Cerebellar cortex (tissue), 1 donor: ENCODE measurements at regions not wholly inside any gene's neighbourhood (a gene's known extent, or its start where the extent isn't known, plus 50 kb on each side); places are given as distances from the start of the nearest gene placed in this dataset.

Experiments used
- DNase-seq: peaks from one replicate; pipeline ENCODE4 v3.0.0-alpha.2; 2015; ENCODE audit warnings: low spot score

- no peak for DNase-seq
Observed at GRCh38 chr9:119829186-119829585, 460.0 kb upstream of the BRINP1 start.

- no peak for DNase-seq
Observed at GRCh38 chr9:119827526-119827925, 458.3 kb upstream of the BRINP1 start.

DNA sequence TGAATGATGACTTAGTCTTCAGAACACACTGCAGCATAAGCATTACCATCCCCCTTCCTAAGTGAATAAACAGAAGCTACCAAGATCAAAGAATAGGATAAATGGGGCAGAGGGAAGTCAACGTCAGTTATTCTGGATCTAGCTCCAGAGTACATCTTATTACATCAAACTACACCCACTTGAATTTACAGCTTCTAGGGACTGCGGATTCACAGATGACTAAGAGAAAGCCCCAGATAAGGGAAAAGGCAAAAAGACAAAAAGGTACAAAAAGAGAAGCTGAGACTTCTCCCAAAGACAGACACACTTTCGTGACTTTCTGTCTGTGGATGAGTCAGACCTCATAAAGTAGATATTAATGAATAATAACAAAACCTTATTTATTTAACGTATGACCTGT is 457.9 kb upstream of the BRINP1 start:
- DNase-seq, result no peak

DNA sequence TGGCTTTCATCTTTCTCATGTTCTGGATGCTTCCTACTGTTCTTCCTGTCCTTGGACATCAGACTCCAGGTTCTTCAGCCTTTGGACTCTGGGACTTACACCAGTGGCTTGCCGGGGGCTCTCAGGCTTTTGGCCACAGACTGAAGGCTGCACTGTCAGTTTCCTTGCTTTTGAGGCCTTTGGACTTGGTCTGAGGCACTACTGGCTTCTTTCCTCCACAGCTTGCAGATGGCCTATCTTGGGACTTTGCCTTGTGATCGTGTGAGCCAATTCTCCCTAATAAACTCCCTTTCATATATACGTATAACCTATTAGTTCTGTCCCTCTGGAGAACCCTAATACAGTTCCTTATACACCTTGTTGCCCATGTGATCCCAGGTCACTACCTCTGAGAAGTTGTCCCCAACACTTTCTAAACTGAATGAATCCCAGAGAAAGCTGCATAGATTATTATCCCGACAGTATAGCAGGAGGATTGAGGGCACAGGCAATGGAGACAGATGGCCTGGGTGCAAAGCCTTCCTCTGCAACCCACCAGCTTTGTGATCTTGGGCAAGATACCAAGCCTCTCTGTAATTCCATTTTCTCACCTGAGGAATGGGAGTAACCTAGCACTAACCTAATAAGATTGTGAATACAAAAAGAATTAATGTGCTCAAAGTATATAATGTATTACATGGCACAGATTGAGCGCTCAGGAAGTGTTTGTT is 449.6 kb upstream of the BRINP1 start:
- peak; percentile 80 for DNase-seq

GRCh38 chr9:119810645-119811429 is 441.6 kb upstream of the BRINP1 start:
- no peak for DNase-seq

DNA sequence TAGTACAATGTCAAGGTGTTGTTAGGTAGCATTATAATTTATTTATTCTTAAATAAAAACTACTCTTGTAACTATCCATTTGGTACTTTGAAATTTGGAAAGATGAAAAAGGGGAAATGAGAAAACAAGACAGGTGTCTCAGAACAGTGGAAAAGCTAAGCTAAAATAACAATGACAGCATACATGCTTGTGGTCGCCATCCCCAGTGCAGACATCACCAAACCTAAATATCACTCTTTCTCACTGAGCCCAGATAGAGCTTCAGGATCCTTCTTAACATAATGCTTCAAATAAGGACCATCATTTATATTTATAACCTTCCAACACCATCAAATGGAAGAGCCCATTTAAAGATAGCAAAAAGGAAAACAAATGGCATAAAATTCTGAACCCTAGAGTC is 434.4 kb upstream of the BRINP1 start:
- DNase-seq, result no peak

DNA sequence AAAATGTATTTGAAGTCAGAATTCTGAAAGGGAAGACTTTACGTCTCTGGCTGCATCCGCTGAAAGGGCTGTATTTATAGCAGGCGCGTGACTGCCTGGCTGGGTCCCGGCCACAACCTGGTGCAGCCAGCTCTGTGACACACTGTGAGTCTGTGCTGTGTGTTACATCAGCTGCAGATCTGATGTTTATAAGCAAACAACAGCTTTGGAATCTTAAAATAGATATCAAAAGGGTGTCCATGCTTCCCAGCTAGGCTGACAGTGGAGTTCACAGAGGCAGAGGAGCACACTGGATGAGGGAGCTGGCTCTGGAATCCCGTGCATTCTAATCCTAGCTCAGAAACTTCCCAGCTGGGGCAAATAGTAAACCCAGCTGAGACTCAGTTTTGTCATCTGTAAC is 433.4 kb upstream of the BRINP1 start:
- DNase-seq, result peak; percentile 41

- DNase-seq, result peak; percentile 3
Observed at GRCh38 chr9:119802133-119802532, 432.9 kb upstream of the BRINP1 start.

DNA sequence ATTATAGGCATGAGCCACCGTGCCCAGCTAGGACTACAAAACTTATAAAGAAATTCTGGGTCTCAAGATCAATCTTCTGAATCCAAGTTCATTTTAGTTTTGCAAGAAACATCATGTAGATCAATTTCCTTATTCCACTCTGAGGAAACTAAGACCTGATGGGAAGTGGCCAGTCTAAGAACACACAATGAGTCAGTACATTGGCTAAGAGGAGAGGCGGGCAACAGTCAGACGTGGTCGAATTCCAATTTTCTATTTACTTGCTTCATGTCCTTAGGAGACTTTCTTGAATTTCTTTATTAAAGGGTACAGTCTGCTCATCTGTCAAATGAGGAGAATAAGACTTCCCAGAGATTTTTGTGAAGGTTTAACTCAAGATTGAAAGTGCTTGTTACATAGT is 432.1 kb upstream of the BRINP1 start:
- no peak for DNase-seq

GRCh38 chr9:119795395-119795794 is 426.2 kb upstream of the BRINP1 start:
- DNase-seq, result no peak

DNA sequence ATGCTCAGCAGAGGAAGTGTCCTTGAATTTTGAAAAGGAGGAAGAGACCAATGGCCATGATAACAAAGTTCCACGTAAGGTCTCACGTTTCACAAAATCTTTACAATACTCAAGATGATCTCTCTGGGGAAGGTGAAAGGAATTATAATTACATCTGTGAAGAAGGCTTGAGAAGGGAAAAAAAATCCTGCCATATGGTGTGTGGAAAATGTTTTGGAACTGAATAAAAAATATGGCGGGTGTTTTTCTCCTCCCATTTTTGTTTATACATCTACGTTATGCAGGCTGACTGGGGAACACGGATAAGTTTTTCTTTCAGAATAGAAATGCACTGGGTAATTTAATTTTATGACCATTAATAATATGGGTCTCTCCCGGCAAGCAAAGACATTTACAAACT is 425.6 kb upstream of the BRINP1 start:
- DNase-seq, result no peak

DNA sequence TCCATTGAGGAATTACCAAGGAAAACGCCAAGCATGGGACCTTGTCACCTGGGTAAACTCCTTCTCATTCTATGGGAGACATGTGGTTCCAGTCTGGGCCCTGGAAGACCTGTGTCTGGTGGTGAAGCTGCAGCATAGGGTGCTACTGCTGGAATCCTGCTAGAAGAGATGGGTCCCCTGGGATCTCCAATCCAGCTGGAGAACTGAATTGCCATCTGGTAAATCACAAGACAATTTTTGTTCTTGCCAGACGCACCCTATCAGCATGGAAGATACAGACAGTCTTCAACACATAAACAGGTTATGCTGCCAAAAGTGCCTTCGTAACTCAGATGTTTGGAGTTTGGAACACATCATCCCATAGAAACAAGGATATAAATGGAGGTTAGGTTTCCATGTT is 424.0 kb upstream of the BRINP1 start:
- DNase-seq, result no peak

DNA sequence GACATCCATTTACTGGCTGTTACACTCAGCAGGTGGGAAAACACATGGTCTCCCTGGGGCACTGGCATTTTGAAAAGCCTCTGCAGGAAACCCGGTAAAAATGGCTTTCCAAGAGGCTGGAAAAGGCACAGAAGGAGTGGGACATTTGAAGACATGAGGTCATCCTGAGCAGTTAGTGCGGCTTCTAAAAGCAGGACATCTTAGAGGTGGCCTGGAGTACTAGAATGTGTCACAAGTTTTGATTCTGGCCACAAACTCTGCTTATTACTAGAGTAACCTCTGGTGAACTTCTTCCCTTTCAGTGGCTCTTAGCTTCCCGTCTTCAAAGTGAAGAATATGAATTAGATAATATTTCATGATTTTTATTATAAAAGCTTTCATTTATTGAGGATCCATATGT is 423.0 kb upstream of the BRINP1 start:
- no peak for DNase-seq

DNA sequence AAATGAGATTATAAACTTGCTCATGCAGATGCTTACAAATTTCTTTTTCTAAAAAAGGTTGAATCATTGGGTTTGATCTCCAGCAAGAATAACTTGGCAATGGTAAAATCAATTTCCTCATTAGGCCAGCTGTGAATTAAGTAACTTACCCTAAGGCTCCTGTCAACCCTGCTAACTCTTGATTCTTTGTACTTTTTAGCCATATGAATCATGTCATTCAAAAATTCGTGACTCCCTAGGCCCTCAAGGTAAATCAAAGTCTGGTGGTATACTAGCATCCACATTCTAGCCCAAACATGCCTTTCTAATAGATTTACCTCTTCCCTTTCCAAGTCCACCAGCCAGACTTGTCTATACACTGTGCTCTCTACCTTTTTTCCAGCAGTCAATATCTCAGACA is 420.8 kb upstream of the BRINP1 start:
- no peak for DNase-seq

- DNase-seq, result no peak
Observed at GRCh38 chr9:119788921-119789320, 419.7 kb upstream of the BRINP1 start.

- DNase-seq, result no peak
Observed at GRCh38 chr9:119781886-119782285, 412.7 kb upstream of the BRINP1 start.

GRCh38 chr9:119775410-119775809 is 406.2 kb upstream of the BRINP1 start:
- no peak for DNase-seq

GRCh38 chr9:119773823-119774222 is 404.6 kb upstream of the BRINP1 start:
- DNase-seq, result no peak

GRCh38 chr9:119771341-119771740 is 402.1 kb upstream of the BRINP1 start:
- DNase-seq, result no peak

DNA sequence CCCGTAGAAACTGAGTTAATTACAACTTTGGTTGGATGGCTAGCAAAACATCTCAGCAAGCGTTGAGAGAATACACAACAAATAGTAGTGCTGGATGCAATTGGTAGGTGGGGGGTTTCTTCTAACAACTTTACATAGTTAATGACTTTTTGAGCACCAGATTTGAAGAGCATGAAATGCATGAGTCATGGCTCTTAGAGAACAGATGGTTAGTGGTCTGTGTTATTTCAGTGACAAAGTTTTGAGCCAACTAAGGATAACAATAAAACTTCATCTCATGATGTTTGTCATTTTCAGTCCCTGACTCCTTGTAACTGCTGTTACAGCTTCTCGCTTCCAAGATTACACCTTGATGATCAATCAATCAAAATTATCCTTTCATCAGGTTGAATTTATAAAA is 399.0 kb upstream of the BRINP1 start:
- DNase-seq, result no peak

- DNase-seq, result no peak
Observed at GRCh38 chr9:119765632-119766175, 396.5 kb upstream of the BRINP1 start.

DNA sequence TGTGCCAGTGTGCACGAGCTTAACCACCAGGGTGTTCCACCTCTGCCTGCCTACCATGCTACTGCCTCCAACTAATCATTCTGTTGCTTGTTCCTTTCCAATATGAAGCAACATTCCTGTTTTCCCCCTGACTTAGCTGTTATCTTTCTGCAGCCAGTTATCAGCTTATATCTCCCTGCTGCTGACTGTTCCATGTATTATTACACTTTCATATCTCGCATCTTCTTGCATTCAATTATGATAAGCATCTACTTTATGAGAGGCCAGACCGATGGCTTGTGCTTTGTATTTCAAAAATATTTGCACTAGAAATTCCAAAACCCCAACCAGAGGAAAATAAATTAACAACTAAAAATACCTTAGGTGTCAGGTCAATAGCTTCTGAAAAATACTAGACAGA is 394.0 kb upstream of the BRINP1 start:
- DNase-seq, result no peak

- no peak for DNase-seq
Observed at GRCh38 chr9:119761812-119762211, 392.6 kb upstream of the BRINP1 start.
